AG04450 (cell line): ENCODE measurements at regions not wholly inside any gene's neighbourhood (a gene's known extent, or its start where the extent isn't known, plus 50 kb on each side); places are given as distances from the start of the nearest gene placed in this dataset.

ENCODE experiments used
- CTCF ChIA-PET: fragments of 300-600, 350-600 bp; formaldehyde crosslinking; extraction: SDS; loops from one replicate; lab custom pipeline; 2022; ENCODE audit warnings: antibody characterized with exemption, inconsistent platforms; lab: Charles Lee
- POLR2A ChIA-PET: fragments of 350-600 bp; formaldehyde crosslinking; extraction: SDS; loops from one replicate; lab custom pipeline; 2021; ENCODE audit warnings: antibody characterized with exemption, inconsistent platforms; lab: Yijun Ruan, JAX
- DNase-seq: peaks from one replicate; pipeline ENCODE4 v3.0.0-alpha.2; 2011; ENCODE audit warnings: low read depth, low spot score
- H3K27ac ChIP-seq: one replicate; pipeline ENCODE4 v1.5.1; 2012; ENCODE audit warnings: low read depth, low read length, control low read depth
- H3K27me3 ChIP-seq: one replicate; pipeline ENCODE4 v1.6.0; 2012; ENCODE audit warnings: low read length; ENCODE audit not compliant: control insufficient read depth, insufficient read depth
- H3K4me3 ChIP-seq: 2 replicates; pipeline ENCODE4 v1.5.1; 2011; ENCODE audit warnings: mild to moderate bottlenecking, low read depth, low read length, control low read depth
- H3K9me3 ChIP-seq: 2 replicates; pipeline ENCODE4 v1.5.1; 2012; ENCODE audit warnings: low read length; ENCODE audit not compliant: control insufficient read depth, insufficient read depth
- TF ChIP-seq, protein P1 (sequence below): IDR thresholded peaks from 2 replicates; pipeline ENCODE4 v1.5.1; 2011; ENCODE audit warnings: low read depth, low read length, control low read depth, inconsistent platforms

DNA sequence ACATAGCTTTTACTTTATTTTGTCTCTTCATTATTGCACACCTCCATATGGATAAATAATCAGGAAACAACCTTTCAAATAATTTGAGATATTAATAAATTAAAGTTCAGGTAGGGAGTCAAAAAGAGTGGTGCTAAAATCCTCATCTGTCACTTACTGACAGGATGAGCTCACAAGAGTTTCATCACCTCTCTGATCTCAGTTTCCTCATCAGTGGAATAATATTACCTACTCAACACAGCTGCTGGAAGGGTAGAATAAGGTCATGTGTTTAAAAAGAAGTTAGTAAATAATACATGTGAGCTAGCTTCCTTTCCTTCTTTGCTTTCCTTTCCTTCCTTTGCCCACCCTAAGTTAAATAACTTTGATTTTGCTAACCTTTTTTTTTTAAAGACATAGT, 61.9 kb downstream of the RDH14 start:
- no peak for DNase-seq
- Histone ChIP-seq H3K4me3 (no peak overlapping the region), H3K27me3 (no peaks in the 10 kb centered on the region), H3K9me3 (no peaks in the 10 kb centered on the region), H3K27ac (no peak overlapping the region)
- TF ChIP-seq, protein P1, sequence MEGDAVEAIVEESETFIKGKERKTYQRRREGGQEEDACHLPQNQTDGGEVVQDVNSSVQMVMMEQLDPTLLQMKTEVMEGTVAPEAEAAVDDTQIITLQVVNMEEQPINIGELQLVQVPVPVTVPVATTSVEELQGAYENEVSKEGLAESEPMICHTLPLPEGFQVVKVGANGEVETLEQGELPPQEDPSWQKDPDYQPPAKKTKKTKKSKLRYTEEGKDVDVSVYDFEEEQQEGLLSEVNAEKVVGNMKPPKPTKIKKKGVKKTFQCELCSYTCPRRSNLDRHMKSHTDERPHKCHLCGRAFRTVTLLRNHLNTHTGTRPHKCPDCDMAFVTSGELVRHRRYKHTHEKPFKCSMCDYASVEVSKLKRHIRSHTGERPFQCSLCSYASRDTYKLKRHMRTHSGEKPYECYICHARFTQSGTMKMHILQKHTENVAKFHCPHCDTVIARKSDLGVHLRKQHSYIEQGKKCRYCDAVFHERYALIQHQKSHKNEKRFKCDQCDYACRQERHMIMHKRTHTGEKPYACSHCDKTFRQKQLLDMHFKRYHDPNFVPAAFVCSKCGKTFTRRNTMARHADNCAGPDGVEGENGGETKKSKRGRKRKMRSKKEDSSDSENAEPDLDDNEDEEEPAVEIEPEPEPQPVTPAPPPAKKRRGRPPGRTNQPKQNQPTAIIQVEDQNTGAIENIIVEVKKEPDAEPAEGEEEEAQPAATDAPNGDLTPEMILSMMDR = no peak
- POLR2A ChIA-PET = no interaction called here
- CTCF ChIA-PET = interaction anchor here (1.3 kb wide), 2 partner anchors 22 kb away, joined by 3 to 4 read pairs; no protein-coding TSS in a partner anchor

DNA sequence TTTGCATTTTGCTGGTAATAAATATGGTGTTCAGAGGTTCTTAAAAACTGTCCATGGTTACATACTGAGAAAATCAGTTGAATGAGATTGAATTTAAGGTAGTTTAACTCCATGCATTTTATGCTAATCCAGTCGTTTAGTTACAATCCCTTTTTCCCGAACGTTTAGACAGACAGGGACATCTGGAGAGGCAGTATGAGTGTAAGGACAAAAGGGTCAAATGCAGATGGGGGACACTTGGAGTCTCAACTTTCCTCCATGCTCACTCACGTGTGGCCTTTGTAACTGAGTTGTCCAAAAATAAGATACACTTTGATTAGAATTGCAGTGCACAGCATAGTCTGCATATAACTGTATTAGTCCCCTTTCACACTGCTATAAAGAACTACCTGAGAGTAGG, 63.9 kb downstream of the RDH14 start:
- POLR2A ChIA-PET = no interaction called here
- TF ChIP-seq, protein P1 = no peak

DNA sequence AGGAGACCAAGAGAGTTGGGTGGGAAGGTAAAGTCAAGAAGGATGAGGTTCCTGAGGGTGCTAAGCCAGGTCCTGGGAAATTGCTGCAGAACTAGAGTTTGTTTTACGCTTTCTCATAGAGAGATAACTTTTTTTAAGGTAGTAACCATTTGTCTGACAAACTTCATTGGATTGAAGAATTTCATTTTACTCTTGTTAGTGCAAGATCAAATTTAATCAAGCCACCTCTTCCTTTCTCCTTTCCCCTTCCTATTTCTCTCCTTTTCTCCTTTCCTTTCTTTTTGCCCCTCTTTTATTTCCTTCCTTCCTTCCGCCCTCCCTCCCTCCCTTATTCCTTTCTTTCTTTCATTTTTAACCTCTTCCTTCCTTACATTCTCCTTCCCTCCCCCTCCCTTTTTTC, 65.4 kb downstream of the RDH14 start:
- no peak overlapping the region for H3K4me3 ChIP-seq
- no peaks in the 10 kb centered on the region for H3K27me3 ChIP-seq
- DNase-seq = no peak
- CTCF ChIA-PET = interaction anchor here (0.6 kb wide), 1 partner anchor 8 kb away, joined by 5 read pairs; no protein-coding TSS in a partner anchor
- H3K27ac ChIP-seq = no peak overlapping the region
- POLR2A ChIA-PET = no interaction called here
- H3K9me3 ChIP-seq = no peaks in the 10 kb centered on the region
- TF ChIP-seq, protein P1 = no peak

More for the DNA sequence above, 63.9 kb downstream of the RDH14 start:
- CTCF ChIA-PET = interaction anchor here (0.7 to 1.3 kb wide), 2 partner anchors 60 to 64 kb away, joined by 3 read pairs; no protein-coding TSS in a partner anchor
- no peak for DNase-seq
- H3K4me3 ChIP-seq = no peak overlapping the region
- no peaks in the 10 kb centered on the region for H3K9me3 ChIP-seq
- no peaks in the 10 kb centered on the region for H3K27me3 ChIP-seq
- no peak overlapping the region for H3K27ac ChIP-seq

DNA sequence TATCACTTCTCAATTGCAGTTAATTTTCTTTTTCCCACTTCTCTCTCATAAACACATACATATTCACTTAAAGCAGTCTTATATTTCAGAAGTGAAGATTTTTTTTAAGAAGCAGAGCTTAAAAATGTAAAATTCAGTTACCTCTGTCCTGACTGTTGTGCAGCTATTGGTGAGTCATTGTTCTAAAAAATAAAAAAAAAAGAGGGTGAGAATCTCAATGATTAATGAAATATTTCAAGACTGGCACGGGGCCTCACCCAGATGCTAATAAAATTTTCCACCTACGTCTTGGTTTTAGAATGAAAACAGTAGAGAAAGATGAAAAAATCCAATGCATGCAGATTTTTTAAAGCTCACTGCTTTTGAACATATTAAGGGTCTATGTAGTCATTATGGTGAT, 67.7 kb downstream of the RDH14 start:
- CTCF ChIA-PET = interaction anchor here (1.0 kb wide), 1 partner anchor 28 kb away, joined by 3 read pairs; no protein-coding TSS in a partner anchor
- TF ChIP-seq, protein P1 = no peak
- Histone ChIP-seq H3K27ac (no peak overlapping the region), H3K4me3 (no peak overlapping the region), H3K27me3 (no peaks in the 10 kb centered on the region), H3K9me3 (no peaks in the 10 kb centered on the region)
- POLR2A ChIA-PET = no interaction called here
- no peak for DNase-seq

DNA sequence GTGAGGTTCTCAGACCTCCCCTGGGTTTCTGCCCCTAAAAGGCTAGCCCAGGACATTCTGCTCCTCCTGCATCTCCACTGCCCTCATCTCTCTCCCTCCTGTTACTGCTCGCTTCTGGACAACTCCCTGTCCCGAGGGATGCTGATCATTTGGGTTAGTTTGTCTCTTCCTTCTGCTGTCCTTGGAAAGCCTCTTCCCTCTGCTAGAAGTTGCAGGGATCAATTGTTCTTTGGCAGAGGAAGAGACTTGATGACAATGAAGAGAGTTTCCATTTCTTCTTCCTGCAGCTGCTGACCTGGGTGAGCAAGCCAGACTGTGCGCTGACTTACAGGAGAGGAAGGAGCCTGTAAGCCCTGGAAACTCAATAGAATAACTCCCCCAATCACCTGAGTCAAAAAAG, 68.9 kb downstream of the RDH14 start:
- POLR2A ChIA-PET = no interaction called here
- no peak for DNase-seq
- Histone ChIP-seq H3K9me3 (no peaks in the 10 kb centered on the region), H3K27ac (no peak overlapping the region), H3K27me3 (no peaks in the 10 kb centered on the region), H3K4me3 (no peak overlapping the region)
- CTCF ChIA-PET = no interaction called here
- TF ChIP-seq, protein P1 = no peak
